ENCODE measurements at regions not wholly inside any gene's neighbourhood (a gene's known extent, or its start where the extent isn't known, plus 50 kb on each side); places are given as distances from the start of the nearest gene placed in this dataset.

GRCh38 chr14:45308745-45309397 lies 55.9 kb upstream of the MIS18BP1 start:
- FAIRE-seq: no peak
